ENCODE measurements at regions not wholly inside any gene's neighbourhood (a gene's known extent, or its start where the extent isn't known, plus 50 kb on each side); places are given as distances from the start of the nearest gene placed in this dataset.
A peak's percentile ranks its signal among the peaks of the same experiment; 100 is the strongest.

DNA sequence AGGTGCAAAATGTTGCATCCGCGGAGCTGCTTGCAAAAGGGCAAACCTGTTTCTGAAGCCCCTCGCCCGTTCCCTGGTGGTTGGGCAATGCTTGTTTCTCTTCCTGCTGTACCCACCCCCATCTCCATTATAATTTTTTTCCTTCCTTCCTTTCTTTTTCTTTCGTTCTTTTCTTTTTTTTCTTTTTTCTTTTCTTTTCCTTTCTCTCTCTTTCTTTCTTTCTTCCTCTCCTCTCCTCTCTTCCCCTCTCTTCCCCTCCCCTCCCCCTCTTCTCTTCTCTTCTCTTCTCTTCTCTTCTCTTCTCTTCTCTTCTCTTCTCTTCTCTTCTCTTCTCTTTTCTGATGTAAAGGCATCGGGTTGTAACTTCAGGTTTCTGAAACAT is 278.2 kb downstream of the GATA3 start:
- ChIA-PET CTCF (interaction anchor here (0.6 to 1.7 kb wide), 3 partner anchors 83 to 149 kb away, joined by 3 to 10 read pairs (median 3); no protein-coding TSS in a partner anchor), POLR2A (interaction anchor here (0.7 to 4.2 kb wide), 26 partner anchors 9 to 765 kb away, joined by 3 to 64 read pairs (median 4); partner anchors contain the start of gene GATA3)
- TF ChIP-seq, protein P1, sequence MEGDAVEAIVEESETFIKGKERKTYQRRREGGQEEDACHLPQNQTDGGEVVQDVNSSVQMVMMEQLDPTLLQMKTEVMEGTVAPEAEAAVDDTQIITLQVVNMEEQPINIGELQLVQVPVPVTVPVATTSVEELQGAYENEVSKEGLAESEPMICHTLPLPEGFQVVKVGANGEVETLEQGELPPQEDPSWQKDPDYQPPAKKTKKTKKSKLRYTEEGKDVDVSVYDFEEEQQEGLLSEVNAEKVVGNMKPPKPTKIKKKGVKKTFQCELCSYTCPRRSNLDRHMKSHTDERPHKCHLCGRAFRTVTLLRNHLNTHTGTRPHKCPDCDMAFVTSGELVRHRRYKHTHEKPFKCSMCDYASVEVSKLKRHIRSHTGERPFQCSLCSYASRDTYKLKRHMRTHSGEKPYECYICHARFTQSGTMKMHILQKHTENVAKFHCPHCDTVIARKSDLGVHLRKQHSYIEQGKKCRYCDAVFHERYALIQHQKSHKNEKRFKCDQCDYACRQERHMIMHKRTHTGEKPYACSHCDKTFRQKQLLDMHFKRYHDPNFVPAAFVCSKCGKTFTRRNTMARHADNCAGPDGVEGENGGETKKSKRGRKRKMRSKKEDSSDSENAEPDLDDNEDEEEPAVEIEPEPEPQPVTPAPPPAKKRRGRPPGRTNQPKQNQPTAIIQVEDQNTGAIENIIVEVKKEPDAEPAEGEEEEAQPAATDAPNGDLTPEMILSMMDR (IDR thresholded peaks at IDR 0.05), result no peak
- peak overlapping the region; percentile 86 for H3K27ac Mint-ChIP-seq
- ATAC-seq (ENCODE audit: poor library complexity) (no peak), DNase-seq (no peak)
- H3K4me1 Mint-ChIP-seq (ENCODE audit: low read depth), result peaks cover 44% of the 10 kb centered on the region
- no peaks in the 10 kb centered on the region for H3K27me3 Mint-ChIP-seq
- H3K4me3 Mint-ChIP-seq, result peak overlapping the region; percentile 68
- H3K9me3 Mint-ChIP-seq, result no peaks in the 10 kb centered on the region
- H3K36me3 Mint-ChIP-seq (ENCODE audit: low read depth), result no peaks in the 10 kb centered on the region
- Histone ChIP-seq H3K4me3 (ENCODE audit: low read length) (peak overlapping the region; percentile 61), H3K27me3 (ENCODE audit: control insufficient read depth in 1 of 2, insufficient read depth in 2 of 2, low read length in 2 of 2) (no peaks in the 10 kb centered on the region), H3K36me3 (ENCODE audit: insufficient read depth, low read length) (no peaks in the 10 kb centered on the region), H3K9me3 (ENCODE audit: control insufficient read depth in 1 of 2, insufficient read depth in 1 of 2, low read length in 2 of 2) (no peaks in the 10 kb centered on the region), H3K27ac (ENCODE audit: low read depth in 1 of 2, low read length in 2 of 2) (peak overlapping the region; percentile 84 to 86), H3K4me1 (ENCODE audit: insufficient read depth, low read length) (peaks cover 23% of the 10 kb centered on the region)
- intact Hi-C loops (cut with DNase I, micrococcal nuclease), result loop anchor here (1.0 to 10.0 kb wide), 6 partner anchors 72 to 762 kb away; no protein-coding TSS in a partner anchor

DNA sequence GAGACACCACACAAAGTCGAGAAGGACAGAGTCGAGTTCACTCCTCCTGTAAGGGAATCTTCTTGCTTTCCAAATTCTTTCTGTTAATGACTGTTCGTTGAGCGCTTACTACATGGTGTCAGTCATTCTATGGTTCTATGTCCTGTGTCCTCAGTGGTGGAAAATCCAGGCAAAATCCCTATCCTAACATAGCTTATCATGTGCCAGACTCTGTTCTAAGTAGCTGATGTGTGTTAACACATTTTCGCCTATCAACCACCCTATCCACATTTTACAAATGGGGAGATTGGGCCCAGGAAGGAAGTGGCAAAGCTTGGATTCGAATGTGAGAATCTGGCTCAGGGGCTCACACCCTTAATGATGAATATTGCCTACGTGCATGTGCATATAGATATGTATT is 280.1 kb downstream of the GATA3 start:
- TF ChIP-seq, protein P1 (IDR thresholded peaks at IDR 0.05), result no peak
- Histone ChIP-seq H3K36me3 (ENCODE audit: insufficient read depth, low read length) (no peaks in the 10 kb centered on the region), H3K4me1 (ENCODE audit: insufficient read depth, low read length) (peaks cover 23% of the 10 kb centered on the region), H3K4me3 (ENCODE audit: low read length) (no peak overlapping the region), H3K27ac (ENCODE audit: low read depth in 1 of 2, low read length in 2 of 2) (no peak overlapping the region), H3K27me3 (ENCODE audit: control insufficient read depth in 1 of 2, insufficient read depth in 2 of 2, low read length in 2 of 2) (no peaks in the 10 kb centered on the region), H3K9me3 (ENCODE audit: control insufficient read depth in 1 of 2, insufficient read depth in 1 of 2, low read length in 2 of 2) (no peaks in the 10 kb centered on the region)
- peak overlapping the region; percentile 65 for H3K27ac Mint-ChIP-seq
- H3K36me3 Mint-ChIP-seq (ENCODE audit: low read depth), result no peaks in the 10 kb centered on the region
- ATAC-seq (ENCODE audit: poor library complexity) (no peak), DNase-seq (no peak)
- ChIA-PET POLR2A (interaction anchor here (1.9 kb wide), 1 partner anchor 68 kb away, joined by 7 read pairs; no protein-coding TSS in a partner anchor), CTCF (no interaction called here)
- H3K27me3 Mint-ChIP-seq, result no peaks in the 10 kb centered on the region
- H3K9me3 Mint-ChIP-seq, result no peaks in the 10 kb centered on the region
- H3K4me1 Mint-ChIP-seq (ENCODE audit: low read depth), result peaks cover 38% of the 10 kb centered on the region
- no peak overlapping the region for H3K4me3 Mint-ChIP-seq
- intact Hi-C loops (cut with DNase I, micrococcal nuclease), result loop anchor here (5.0 to 10.0 kb wide), 4 partner anchors 68 to 760 kb away; no protein-coding TSS in a partner anchor

DNA sequence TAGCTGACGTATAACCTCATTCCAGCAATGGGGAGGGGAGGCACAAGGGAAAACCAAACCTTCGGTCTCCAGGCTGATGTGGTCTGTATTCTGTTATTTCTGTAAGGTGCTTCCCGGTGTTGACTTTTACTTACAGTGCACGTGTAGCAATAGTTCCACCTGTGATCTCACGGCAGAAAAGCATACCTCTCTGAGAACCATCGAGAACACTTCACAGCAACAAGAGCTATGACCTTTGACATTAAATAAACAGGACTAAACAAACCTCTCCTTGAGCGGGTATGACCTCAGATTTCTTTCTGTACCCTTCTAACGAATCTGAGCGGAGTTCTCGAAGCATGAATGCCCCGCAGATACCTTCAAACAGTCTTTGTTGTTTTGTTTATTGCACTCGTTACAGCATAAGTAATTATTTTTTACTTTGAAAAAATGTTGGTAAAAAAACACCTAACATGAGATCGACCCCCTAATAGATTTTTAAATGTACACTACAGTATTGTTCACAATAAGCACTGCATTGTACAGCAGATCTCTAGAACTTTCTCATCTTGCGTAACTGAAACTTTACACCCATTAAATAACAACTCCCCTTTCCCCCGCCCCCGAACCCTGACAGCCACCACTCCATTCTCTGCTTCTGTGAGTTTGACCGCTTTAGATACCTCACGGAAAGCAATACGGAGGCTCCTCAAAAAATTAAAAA is 282.3 kb downstream of the GATA3 start:
- Histone ChIP-seq H3K4me3 (ENCODE audit: low read length) (no peak overlapping the region), H3K36me3 (ENCODE audit: insufficient read depth, low read length) (no peaks in the 10 kb centered on the region), H3K27me3 (ENCODE audit: control insufficient read depth in 1 of 2, insufficient read depth in 2 of 2, low read length in 2 of 2) (no peaks in the 10 kb centered on the region), H3K4me1 (ENCODE audit: insufficient read depth, low read length) (peaks cover 8% of the 10 kb centered on the region), H3K27ac (ENCODE audit: low read depth in 1 of 2, low read length in 2 of 2) (no peak overlapping the region), H3K9me3 (ENCODE audit: control insufficient read depth in 1 of 2, insufficient read depth in 1 of 2, low read length in 2 of 2) (no peaks in the 10 kb centered on the region)
- no peak overlapping the region for H3K4me3 Mint-ChIP-seq
- peaks cover 19% of the 10 kb centered on the region for H3K4me1 Mint-ChIP-seq (ENCODE audit: low read depth)
- peak overlapping the region; percentile 9 for H3K27ac Mint-ChIP-seq
- no peaks in the 10 kb centered on the region for H3K36me3 Mint-ChIP-seq (ENCODE audit: low read depth)
- ChIA-PET CTCF (no interaction called here), POLR2A (no interaction called here)
- DNase-seq, result peak in 1 of 14 experiments; percentile 21
- ATAC-seq (ENCODE audit: poor library complexity), result no peak
- H3K9me3 Mint-ChIP-seq, result peaks cover 2% of the 10 kb centered on the region
- H3K27me3 Mint-ChIP-seq, result no peaks in the 10 kb centered on the region
- TF ChIP-seq, protein P1 (IDR thresholded peaks at IDR 0.05), result no peak
- intact Hi-C loops (cut with DNase I, micrococcal nuclease), result loop anchor here (5.0 to 10.0 kb wide), 3 partner anchors 66 to 758 kb away; no protein-coding TSS in a partner anchor

Data from CD4-positive, alpha-beta T cell (primary cell).